Cardiac muscle cell (in vitro differentiated cells and primary cell): ENCODE measurements at regions not wholly inside any gene's neighbourhood (a gene's known extent, or its start where the extent isn't known, plus 50 kb on each side); places are given as distances from the start of the nearest gene placed in this dataset.

Experiments
- DNase-seq, 2 donors: peaks; one replicate each; pipeline versions ENCODE4 v3.0.0 to v3.0.0-alpha.2; 2010 to 2017; ENCODE audit warnings: low read depth in 1 of 2, low spot score in 1 of 2
- H3K27ac ChIP-seq: fragments of 200-600 bp; sonication (generic); 2 replicates; pipeline ENCODE4 v1.5.1; 2016
- H3K27me3 ChIP-seq: fragments of 200-600 bp; sonication (generic); 2 replicates; pipeline ENCODE4 v1.6.0; 2016; ENCODE audit warnings: control low read depth
- H3K36me3 ChIP-seq: fragments of 200-600 bp; sonication (generic); 2 replicates; pipeline ENCODE4 v1.5.1; 2016; ENCODE audit warnings: control low read depth
- H3K4me1 ChIP-seq: fragments of 200-600 bp; sonication (generic); 2 replicates; pipeline ENCODE4 v1.8.1; 2017; ENCODE audit warnings: low read depth, mild to moderate bottlenecking, mixed run types
- H3K4me3 ChIP-seq: fragments of 200-600 bp; sonication (generic); 2 replicates; pipeline ENCODE4 v1.5.1; 2016; ENCODE audit warnings: mild to moderate bottlenecking
- H3K9me3 ChIP-seq: fragments of 200-600 bp; sonication (generic); 2 replicates; pipeline ENCODE4 v1.5.1; 2017; ENCODE audit warnings: low read depth, mild to moderate bottlenecking, control low read depth
- CTCF ChIP-seq: IDR thresholded peaks from 2 replicates; pipeline ENCODE4 v1.5.1; 2012; ENCODE audit warnings: low read depth, mild to moderate bottlenecking, low read length

GRCh38 chr13:39820606-39821005 lies 165.1 kb downstream of the COG6 start:
- Histone ChIP-seq H3K9me3 (no peaks in the 10 kb centered on the region), H3K27ac (no peak overlapping the region), H3K27me3 (no peaks in the 10 kb centered on the region), H3K36me3 (no peaks in the 10 kb centered on the region), H3K4me3 (no peak overlapping the region), H3K4me1 (no peaks in the 10 kb centered on the region)
- no peak for TF ChIP-seq CTCF
- no peak for DNase-seq

- TF ChIP-seq CTCF: no peak
- Histone ChIP-seq H3K4me3 (no peak overlapping the region), H3K36me3 (no peaks in the 10 kb centered on the region), H3K27me3 (no peaks in the 10 kb centered on the region), H3K4me1 (no peaks in the 10 kb centered on the region), H3K27ac (no peak overlapping the region), H3K9me3 (no peaks in the 10 kb centered on the region)
- DNase-seq: no peak
Measured at GRCh38 chr13:39821977-39822376, 166.5 kb downstream of the COG6 start.

- Histone ChIP-seq H3K36me3 (no peaks in the 10 kb centered on the region), H3K9me3 (no peaks in the 10 kb centered on the region), H3K4me1 (no peaks in the 10 kb centered on the region), H3K27ac (no peak overlapping the region), H3K4me3 (no peak overlapping the region), H3K27me3 (no peaks in the 10 kb centered on the region)
- TF ChIP-seq CTCF: no peak
- no peak for DNase-seq
Measured at GRCh38 chr13:39822437-39822836, 167.0 kb downstream of the COG6 start.

GRCh38 chr13:39823063-39823713 lies 167.7 kb downstream of the COG6 start:
- DNase-seq: no peak
- no peak for TF ChIP-seq CTCF
- Histone ChIP-seq H3K27me3 (no peaks in the 10 kb centered on the region), H3K36me3 (no peaks in the 10 kb centered on the region), H3K9me3 (no peaks in the 10 kb centered on the region), H3K4me3 (no peak overlapping the region), H3K27ac (no peak overlapping the region), H3K4me1 (no peaks in the 10 kb centered on the region)

GRCh38 chr13:39825886-39826285 lies 170.4 kb downstream of the COG6 start:
- Histone ChIP-seq H3K9me3 (no peaks in the 10 kb centered on the region), H3K36me3 (no peaks in the 10 kb centered on the region), H3K4me1 (no peaks in the 10 kb centered on the region), H3K4me3 (no peak overlapping the region), H3K27me3 (no peaks in the 10 kb centered on the region), H3K27ac (no peak overlapping the region)
- TF ChIP-seq CTCF: no peak
- no peak for DNase-seq
